ENCODE measurements at regions not wholly inside any gene's neighbourhood (a gene's known extent, or its start where the extent isn't known, plus 50 kb on each side); places are given as distances from the start of the nearest gene placed in this dataset.

DNA sequence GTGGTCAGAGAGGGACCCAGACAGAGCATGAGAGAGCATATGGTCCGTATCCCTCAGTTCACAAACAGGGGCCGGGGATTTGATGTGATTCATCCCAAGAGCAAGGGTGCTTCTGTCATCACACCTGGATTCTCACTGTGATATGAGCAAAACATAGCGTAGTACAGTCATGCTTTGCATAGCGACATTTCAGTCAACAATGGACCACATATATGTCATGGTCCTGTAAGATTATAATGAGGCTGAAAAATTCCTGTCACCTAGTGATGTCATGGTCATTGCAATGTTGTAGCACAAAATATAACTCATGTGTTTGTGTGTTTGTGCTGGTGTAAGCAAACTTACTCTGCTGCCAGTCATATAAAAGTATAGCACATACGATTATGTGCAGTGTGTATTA is 207.4 kb upstream of the CDH13 start:
- Histone ChIP-seq H3K36me3 (ENCODE audit: control insufficient read depth in 2 of 2, extremely low read depth in 1 of 2, insufficient read depth in 2 of 2, low read length in 2 of 2) (no peaks in the 10 kb centered on the region), H3K4me1 (ENCODE audit: control insufficient read depth, extremely low read depth, insufficient read depth, low read length) (no peaks in the 10 kb centered on the region), H3K9me1 (replicated peaks; ENCODE audit: control insufficient read depth, extremely low read depth, insufficient read depth, low read length) (no peaks in the 10 kb centered on the region), H3K9me3 (replicated peaks; ENCODE audit: control insufficient read depth, insufficient read depth, low read length) (no peaks in the 10 kb centered on the region), H3K9ac (replicated peaks; ENCODE audit: extremely low read depth, insufficient read depth, low read length) (no peak overlapping the region), H3K27me3 (ENCODE audit: control insufficient read depth in 2 of 2, insufficient read depth in 2 of 2, low read length in 2 of 2) (peaks cover 0 to 3% of the 10 kb centered on the region in 2 experiments), H2AFZ (ENCODE audit: low read depth, low read length) (no peak overlapping the region), H3K4me3 (replicated peaks in 1 of 3; ENCODE audit: insufficient read depth in 1 of 3, low read depth in 1 of 3, low read length in 3 of 3) (no peak overlapping the region), H3K4me2 (ENCODE audit: insufficient read depth, low read length) (no peak overlapping the region), H3K27ac (ENCODE audit: insufficient read depth, low read depth, low read length) (no peak overlapping the region), H4K20me1 (replicated peaks; ENCODE audit: control insufficient read depth, extremely low read depth, insufficient read depth, low read length) (no peaks in the 10 kb centered on the region), H3K79me2 (ENCODE audit: control insufficient read depth, insufficient read depth, low read length) (no peaks in the 10 kb centered on the region)
- intact Hi-C loops (cut with micrococcal nuclease) = no loop called here
- TF ChIP-seq EZH2 (IDR thresholded peaks at IDR 0.05; ENCODE audit: borderline replicate concordance, low read depth, low read length, severe bottlenecking) = no peak
- TF ChIP-seq POLR2A (IDR thresholded peaks at IDR 0.05; ENCODE audit: low read depth, low read length) = no peak
- no peak for TF ChIP-seq POLR2AphosphoS5 (IDR thresholded peaks at IDR 0.05; ENCODE audit: insufficient read depth, low read depth, low read length)
- no peak for TF ChIP-seq FOS (IDR thresholded peaks at IDR 0.05; ENCODE audit: borderline replicate concordance, insufficient read depth, low read length)
- TF ChIP-seq, protein P1, sequence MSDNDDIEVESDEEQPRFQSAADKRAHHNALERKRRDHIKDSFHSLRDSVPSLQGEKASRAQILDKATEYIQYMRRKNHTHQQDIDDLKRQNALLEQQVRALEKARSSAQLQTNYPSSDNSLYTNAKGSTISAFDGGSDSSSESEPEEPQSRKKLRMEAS (IDR thresholded peaks at IDR 0.05; ENCODE audit: insufficient read depth, insufficient read length) = no peak
- TF ChIP-seq JUN (IDR thresholded peaks at IDR 0.05; ENCODE audit: borderline replicate concordance, insufficient read depth, insufficient read length, low read depth) = no peak
- no peak for TF ChIP-seq MYC (IDR thresholded peaks at IDR 0.05; ENCODE audit: low read depth, low read length)
- no peak for TF ChIP-seq GATA2 (IDR thresholded peaks at IDR 0.05; ENCODE audit: insufficient read depth, insufficient read length, low read depth, low read length)
- TF ChIP-seq, protein P2, sequence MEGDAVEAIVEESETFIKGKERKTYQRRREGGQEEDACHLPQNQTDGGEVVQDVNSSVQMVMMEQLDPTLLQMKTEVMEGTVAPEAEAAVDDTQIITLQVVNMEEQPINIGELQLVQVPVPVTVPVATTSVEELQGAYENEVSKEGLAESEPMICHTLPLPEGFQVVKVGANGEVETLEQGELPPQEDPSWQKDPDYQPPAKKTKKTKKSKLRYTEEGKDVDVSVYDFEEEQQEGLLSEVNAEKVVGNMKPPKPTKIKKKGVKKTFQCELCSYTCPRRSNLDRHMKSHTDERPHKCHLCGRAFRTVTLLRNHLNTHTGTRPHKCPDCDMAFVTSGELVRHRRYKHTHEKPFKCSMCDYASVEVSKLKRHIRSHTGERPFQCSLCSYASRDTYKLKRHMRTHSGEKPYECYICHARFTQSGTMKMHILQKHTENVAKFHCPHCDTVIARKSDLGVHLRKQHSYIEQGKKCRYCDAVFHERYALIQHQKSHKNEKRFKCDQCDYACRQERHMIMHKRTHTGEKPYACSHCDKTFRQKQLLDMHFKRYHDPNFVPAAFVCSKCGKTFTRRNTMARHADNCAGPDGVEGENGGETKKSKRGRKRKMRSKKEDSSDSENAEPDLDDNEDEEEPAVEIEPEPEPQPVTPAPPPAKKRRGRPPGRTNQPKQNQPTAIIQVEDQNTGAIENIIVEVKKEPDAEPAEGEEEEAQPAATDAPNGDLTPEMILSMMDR (IDR thresholded peaks at IDR 0.05; ENCODE audit: extremely low read depth in 1 of 2, insufficient read depth in 1 of 2, low read depth in 1 of 2, low read length in 2 of 2) = no peak
- dilution Hi-C loops (cut with MboI; ENCODE audit: extremely low pct_ligation_motif_present, low sequenced_read_pairs) = no loop called here
- POLR2A ChIA-PET = no interaction called here
- no TSS peak for BruUV-seq (replicated peaks)
- CTCF ChIA-PET = interaction anchor here (0.9 kb wide), 1 partner anchor 38 kb away, joined by 3 read pairs; no protein-coding TSS in a partner anchor
- FAIRE-seq (no peak), DNase-seq (ENCODE audit: low read depth, low spot score) (no peak)

Data from endothelial cell of umbilical vein (primary cell).